HG03354 (cell line): ENCODE measurements at regions not wholly inside any gene's neighbourhood (a gene's known extent, or its start where the extent isn't known, plus 50 kb on each side); places are given as distances from the start of the nearest gene placed in this dataset.

ENCODE experiments used
- ATAC-seq: cut with Tn5 transposase; IDR thresholded peaks from one replicate; pipeline ENCODE4 v1.9.1; 2021; ENCODE audit warnings: mild to moderate bottlenecking; ENCODE audit not compliant: unreplicated experiment, poor library complexity, severe bottlenecking

- no peak for ATAC-seq
These were observed 697.0 kb upstream of the INTU start for GRCh38 chr4:126935801-126936200.

- no peak for ATAC-seq
These were observed 695.4 kb upstream of the INTU start for GRCh38 chr4:126937342-126937741.

DNA sequence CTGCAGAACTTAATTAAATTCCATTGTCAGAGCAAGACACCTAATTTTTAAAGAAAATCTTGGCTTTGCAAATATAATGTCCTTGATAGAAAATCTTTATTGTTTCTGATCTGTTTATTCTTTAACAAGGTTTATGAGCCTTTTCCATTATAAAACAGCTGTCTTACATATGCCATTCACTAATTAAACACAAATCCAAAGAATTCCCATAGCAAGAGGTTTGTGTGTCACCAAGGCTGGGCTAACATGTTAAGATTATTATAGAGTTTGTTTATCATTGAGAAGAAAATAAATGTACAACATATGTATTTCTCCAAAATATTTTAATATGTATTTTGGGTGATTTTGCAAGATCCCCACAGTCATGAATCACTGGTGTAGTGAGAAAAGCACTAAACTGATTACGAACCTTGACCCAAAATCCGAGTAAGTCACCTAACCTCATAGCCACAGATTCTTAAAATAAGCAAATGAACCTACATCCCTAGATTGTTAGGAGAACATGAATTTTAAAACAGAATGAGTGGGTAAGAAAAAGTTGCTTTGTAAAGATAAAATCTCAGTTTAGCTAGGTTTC, 694.8 kb upstream of the INTU start:
- ATAC-seq, result no peak

DNA sequence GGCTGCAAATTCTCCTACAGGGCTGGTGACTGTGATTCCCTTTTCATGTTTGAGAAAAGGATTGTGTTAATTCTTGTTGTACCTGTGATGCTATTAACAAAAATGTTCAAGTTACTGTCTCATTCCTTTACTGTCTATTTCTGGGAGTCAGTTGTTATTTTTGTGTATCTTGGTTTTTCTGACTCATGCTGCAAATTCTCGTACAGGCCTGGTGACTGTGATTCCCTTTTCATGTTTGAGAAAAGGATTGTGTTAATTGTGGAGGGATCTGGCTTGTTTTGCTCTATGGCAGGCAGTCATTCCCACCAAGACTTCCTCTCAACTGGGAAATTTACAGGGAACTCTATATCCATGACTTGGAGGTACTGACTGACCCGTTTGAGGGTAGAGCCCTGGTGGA, 693.4 kb upstream of the INTU start:
- no peak for ATAC-seq

- no peak for ATAC-seq
These were observed 685.2 kb upstream of the INTU start for GRCh38 chr4:126947536-126947935.

GRCh38 chr4:126954537-126955291, 678.0 kb upstream of the INTU start:
- ATAC-seq, result no peak

DNA sequence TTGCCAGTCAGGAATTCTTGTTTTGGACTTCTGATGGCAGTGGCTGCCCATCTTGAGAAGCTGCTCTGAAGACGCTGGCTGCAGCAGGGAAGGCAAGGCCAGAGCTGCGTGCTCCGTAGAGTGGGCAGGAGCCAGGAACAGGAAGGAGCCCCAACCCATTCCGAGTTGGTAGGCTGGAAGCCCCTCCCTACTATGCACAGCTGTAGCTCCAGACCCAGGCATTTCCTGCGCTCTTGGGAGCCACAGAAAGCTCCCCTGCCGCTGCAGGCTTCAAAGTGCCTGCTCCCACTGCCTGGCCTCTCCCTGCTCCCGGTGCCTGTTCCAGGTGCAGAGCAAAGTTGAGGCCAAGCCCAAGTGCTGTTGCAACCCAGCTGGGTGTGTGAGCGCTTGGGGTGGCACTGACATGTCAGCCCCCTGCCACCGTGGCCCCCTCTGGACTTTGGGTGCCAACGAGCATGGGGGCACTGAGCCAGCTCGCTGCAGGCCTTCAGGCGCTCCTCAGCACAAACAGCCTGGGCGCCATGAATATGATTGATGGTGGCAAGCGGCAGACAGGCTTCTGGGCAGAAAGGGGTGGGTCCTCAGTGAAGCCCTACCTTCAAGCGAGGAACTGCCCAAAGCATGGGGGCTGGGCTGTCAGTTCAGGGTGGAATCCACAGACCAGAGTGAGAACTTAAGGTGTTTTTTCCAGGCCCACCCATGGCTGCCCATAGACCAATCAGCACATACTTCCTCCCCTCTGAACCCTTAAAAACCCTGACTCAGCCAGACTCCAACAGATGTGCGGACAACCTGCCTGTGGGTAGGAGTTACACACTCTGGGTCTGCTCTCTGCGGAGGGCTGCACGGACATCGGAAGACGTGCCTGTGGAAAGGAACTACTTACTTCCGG, 677.2 kb upstream of the INTU start:
- ATAC-seq, result no peak

DNA sequence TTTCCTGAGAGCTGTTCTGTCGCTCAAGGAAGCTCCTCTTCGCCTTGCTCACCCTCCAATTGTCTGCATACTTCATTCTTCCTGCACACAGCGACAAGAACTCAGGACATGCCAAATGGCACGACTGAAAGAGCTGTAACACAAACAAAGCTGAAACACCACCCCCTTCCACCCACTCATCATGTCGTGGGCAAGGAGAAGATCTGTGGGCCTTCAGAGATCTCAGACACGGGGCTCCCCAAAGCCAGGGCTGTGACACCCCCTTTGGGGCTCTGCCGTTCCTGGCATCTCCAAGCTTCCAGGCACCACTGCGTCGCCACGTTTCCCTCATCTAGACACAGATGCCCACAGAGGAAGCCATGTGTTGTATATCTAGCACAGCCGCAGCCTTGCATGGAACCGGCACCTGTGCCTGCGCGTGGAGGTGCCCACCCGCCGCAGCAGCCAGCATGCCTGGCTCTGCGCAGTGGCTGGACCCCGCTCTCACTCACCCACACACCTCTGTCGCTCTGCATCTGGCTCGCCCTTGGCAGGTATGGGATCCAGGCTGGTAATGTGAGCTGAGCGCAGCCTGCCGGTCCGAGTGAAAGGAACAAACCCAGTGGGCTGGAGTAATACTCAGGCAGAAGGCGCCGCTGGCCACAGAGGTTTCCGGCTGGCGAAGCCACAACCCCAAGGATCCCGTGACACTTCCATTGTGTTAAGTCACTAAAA, 676.4 kb upstream of the INTU start:
- ATAC-seq, result no peak

DNA sequence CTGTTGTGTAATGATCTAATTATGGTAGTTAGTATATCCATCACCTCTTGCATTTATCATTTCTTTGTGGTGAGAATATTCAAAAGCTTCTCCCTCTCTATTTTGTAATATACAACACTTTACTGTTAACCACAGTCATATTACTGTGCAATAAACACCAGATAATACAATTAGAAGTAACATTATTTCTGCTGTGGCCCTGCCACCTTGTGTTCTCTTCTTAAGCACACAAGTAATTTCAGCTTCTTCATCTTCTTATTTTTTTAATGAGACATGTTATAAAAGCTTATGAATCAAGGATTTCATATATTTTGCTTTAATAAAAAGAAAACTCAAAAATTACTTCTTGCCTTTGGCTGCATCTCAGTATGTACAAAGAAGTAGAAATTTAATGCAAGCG, 675.2 kb upstream of the INTU start:
- ATAC-seq, result no peak

DNA sequence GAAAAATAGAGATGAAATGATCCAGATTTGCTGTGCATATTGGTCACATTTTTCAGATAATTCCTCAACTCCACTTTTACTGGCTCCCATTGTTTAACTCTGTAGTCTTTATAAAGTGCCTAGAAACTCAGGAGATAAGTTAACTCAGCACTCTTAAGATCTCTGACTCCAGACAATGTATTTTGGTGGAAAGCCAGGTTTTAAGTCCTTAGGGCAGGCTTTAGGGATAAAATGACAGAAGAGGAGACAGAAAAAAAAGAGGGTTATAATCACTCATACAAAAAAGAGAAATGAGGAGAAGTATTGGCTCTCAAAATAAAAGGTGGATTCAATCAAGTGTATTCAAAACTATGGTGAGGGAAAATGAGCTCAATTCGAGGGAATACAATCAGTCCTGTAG, 674.8 kb upstream of the INTU start:
- no peak for ATAC-seq

- no peak for ATAC-seq
These were observed 674.3 kb upstream of the INTU start for GRCh38 chr4:126958482-126958881.

DNA sequence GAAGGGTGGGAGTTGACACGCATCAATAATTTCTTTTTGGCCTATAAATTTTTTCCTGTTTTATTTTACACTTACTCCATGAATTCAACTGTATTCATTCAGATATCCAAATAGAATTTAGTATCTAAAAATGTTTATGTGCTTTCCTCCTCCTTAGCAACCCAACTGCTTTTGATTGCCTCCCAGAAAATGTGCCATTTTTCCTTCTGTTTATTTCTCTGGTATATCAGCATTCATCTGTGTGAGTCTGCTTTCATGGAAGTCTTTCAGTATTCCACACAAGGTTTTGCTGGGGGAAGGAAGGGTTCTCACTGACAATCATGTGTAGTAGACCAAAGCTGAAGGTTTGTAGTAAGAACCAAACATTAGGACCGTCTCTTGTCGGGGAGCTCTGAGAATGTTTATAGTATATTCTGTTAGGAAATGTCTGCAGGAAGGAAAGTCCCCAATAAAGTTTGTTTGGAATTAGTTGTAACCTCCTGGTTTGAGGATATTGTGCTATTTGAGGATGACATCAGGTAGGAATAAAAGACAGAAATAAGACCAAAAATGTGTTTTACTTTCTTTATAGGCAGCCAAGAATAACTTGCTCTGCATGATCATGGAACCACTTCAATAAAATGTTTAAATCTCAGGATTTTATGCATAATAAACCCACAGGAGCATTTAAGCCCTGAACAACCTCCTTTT, 673.6 kb upstream of the INTU start:
- no peak for ATAC-seq

- ATAC-seq, result no peak
These were observed 672.0 kb upstream of the INTU start for GRCh38 chr4:126960760-126961159.

- no peak for ATAC-seq
These were observed 671.1 kb upstream of the INTU start for GRCh38 chr4:126961661-126962060.

- ATAC-seq, result no peak
These were observed 666.9 kb upstream of the INTU start for GRCh38 chr4:126965877-126966276.

GRCh38 chr4:126969360-126970235, 663.2 kb upstream of the INTU start:
- no peak for ATAC-seq

DNA sequence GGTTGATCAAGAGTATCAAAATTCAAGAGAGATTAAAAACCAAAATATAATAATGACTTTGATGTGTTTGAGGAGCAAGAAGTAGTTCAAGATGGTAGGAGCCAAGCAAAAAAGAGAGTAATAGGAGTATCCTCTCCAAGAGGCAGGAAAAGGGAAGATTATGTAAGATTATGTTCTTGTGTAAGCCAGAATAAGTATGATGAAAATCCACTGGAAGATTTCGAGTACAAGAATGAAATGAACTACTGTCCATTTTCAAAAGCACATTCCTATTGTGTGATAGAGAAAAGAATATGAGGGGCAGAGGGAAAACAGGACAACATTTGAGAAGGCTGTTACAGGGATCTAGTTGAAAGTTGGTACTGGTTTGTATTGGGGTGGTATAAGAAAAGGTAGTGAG, 659.6 kb upstream of the INTU start:
- ATAC-seq, result no peak

GRCh38 chr4:126976850-126977632, 655.7 kb upstream of the INTU start:
- no peak for ATAC-seq
